Common myeloid progenitor, CD34-positive (primary cell): ENCODE measurements at regions not wholly inside any gene's neighbourhood (a gene's known extent, or its start where the extent isn't known, plus 50 kb on each side); places are given as distances from the start of the nearest gene placed in this dataset.

Experiments
- CTCF ChIA-PET: fragments of 350-600 bp; sonication (Branson Sonifier 250); formaldehyde crosslinking; loops from one replicate; lab custom pipeline; 2021; ENCODE audit warnings: antibody characterized with exemption; lab: Charles Lee
- POLR2A ChIA-PET: fragments of 350-600 bp; sonication (Branson Sonifier 250); formaldehyde crosslinking; loops from one replicate; lab custom pipeline; 2021; ENCODE audit warnings: antibody characterized with exemption; lab: Charles Lee
- DNase-seq, 3 donors: peaks; one replicate each; pipeline versions ENCODE4 v3.0.0 to v3.0.0-alpha.2; 2013
- H3K27ac ChIP-seq, 2 experiments: 1 replicate in 1 of 2; 2 replicates in 1 of 2; pipeline ENCODE4 v1.7.0; 2013; ENCODE audit warnings: inconsistent platforms in 2 of 2, low read length in 2 of 2, mild to moderate bottlenecking in 2 of 2, low read depth in 1 of 2, moderate library complexity in 1 of 2; ENCODE audit not compliant: severe bottlenecking in 2 of 2, insufficient read depth in 1 of 2, poor library complexity in 1 of 2
- H3K27me3 ChIP-seq, 5 experiments: replicated peaks in 2 of 5; 1 replicate in 3 of 5; 2 replicates in 2 of 5; pipeline versions ENCODE4 v1.6.1 to v1.7.0; 2013; ENCODE audit warnings: low read length in 4 of 5, mild to moderate bottlenecking in 2 of 5, moderate library complexity in 2 of 5, inconsistent platforms in 1 of 5; ENCODE audit not compliant: insufficient read depth in 5 of 5, control insufficient read depth in 4 of 5
- H3K36me3 ChIP-seq, 4 experiments: 1 replicate in 2 of 4; 2 replicates in 2 of 4; pipeline versions ENCODE4 v1.6.1 to v1.7.0; 2013; ENCODE audit warnings: low read length in 3 of 4, control low read depth in 1 of 4, mild to moderate bottlenecking in 1 of 4; ENCODE audit not compliant: control insufficient read depth in 4 of 4, insufficient read depth in 4 of 4
- H3K4me1 ChIP-seq, 4 experiments: 1 replicate in 3 of 4; 2 replicates in 1 of 4; pipeline versions ENCODE4 v1.6.1 to v1.7.1; 2013; ENCODE audit warnings: low read length in 3 of 4, mild to moderate bottlenecking in 3 of 4, control low read depth in 1 of 4, inconsistent platforms in 1 of 4, moderate library complexity in 1 of 4; ENCODE audit not compliant: control insufficient read depth in 4 of 4, insufficient read depth in 4 of 4; ENCODE audit errors: control extremely low read depth in 1 of 4
- H3K4me3 ChIP-seq, 7 experiments: 1 replicate in 4 of 7; 2 replicates in 3 of 7; pipeline versions ENCODE4 v1.5.1 to v1.7.0; 2013; ENCODE audit warnings: mild to moderate bottlenecking in 7 of 7, low read length in 6 of 7, moderate library complexity in 6 of 7, inconsistent platforms in 2 of 7, low read depth in 2 of 7, control low read depth in 1 of 7; ENCODE audit not compliant: insufficient read depth in 4 of 7, control insufficient read depth in 1 of 7; ENCODE audit errors: extremely low read depth in 1 of 7
- H3K9me3 ChIP-seq, 5 experiments: 1 replicate in 4 of 5; 2 replicates in 1 of 5; pipeline versions ENCODE4 v1.6.1 to v1.7.1; 2013; ENCODE audit warnings: low read length in 4 of 5, mild to moderate bottlenecking in 2 of 5, inconsistent platforms in 1 of 5, low read depth in 1 of 5, moderate library complexity in 1 of 5; ENCODE audit not compliant: control insufficient read depth in 4 of 5, insufficient read depth in 2 of 5; ENCODE audit errors: control extremely low read depth in 1 of 5
- WGBS: methylation state at CpG from one replicate; pipeline ENCODE4 v1.1.5; 2013; ENCODE audit not compliant: insufficient coverage; 5-methylcytosine and 5-hydroxymethylcytosine counted together

GRCh38 chr7:106591146-106591545 is 69.8 kb downstream of the CCDC71L start:
- Histone ChIP-seq H3K9me3 (no peaks in the 10 kb centered on the region), H3K4me1 (peaks cover 0 to 22% (median 8%) of the 10 kb centered on the region in 4 experiments), H3K36me3 (no peaks in the 10 kb centered on the region), H3K27ac (no peak overlapping the region), H3K4me3 (no peak overlapping the region), H3K27me3 (no peaks in the 10 kb centered on the region)
- ChIA-PET CTCF (no interaction called here), POLR2A (interaction anchor here (0.6 to 1.0 kb wide), 2 partner anchors 8 to 42 kb away, joined by 3 read pairs; no protein-coding TSS in a partner anchor)
- no peak for DNase-seq
- WGBS: 100% methylated on average over 3 of the region's 4 CpGs

GRCh38 chr7:106590209-106590816 is 70.6 kb downstream of the CCDC71L start:
- POLR2A ChIA-PET: interaction anchor here (1.0 kb wide), 1 partner anchor 8 kb away, joined by 3 read pairs; no protein-coding TSS in a partner anchor
- DNase-seq: peak; percentile 31 to 53 (median 36)
- WGBS: 0% methylated on average over 2 of the region's 3 CpGs
- no peak overlapping the region for H3K27ac ChIP-seq
- peaks cover 0 to 22% (median 8%) of the 10 kb centered on the region in 4 experiments for H3K4me1 ChIP-seq
- CTCF ChIA-PET: interaction anchor here (0.6 kb wide), 1 partner anchor 200 kb away, joined by 3 read pairs; no protein-coding TSS in a partner anchor
- H3K9me3 ChIP-seq: no peaks in the 10 kb centered on the region
- no peaks in the 10 kb centered on the region for H3K27me3 ChIP-seq
- no peaks in the 10 kb centered on the region for H3K36me3 ChIP-seq
- no peak overlapping the region for H3K4me3 ChIP-seq

GRCh38 chr7:106589198-106589879 is 71.6 kb downstream of the CCDC71L start:
- 90% methylated on average over 5 of the region's 6 CpGs for WGBS
- Histone ChIP-seq H3K4me1 (peaks cover 0 to 22% (median 8%) of the 10 kb centered on the region in 4 experiments), H3K27ac (no peak overlapping the region), H3K4me3 (no peak overlapping the region), H3K9me3 (no peaks in the 10 kb centered on the region), H3K36me3 (no peaks in the 10 kb centered on the region), H3K27me3 (no peaks in the 10 kb centered on the region)
- CTCF ChIA-PET: interaction anchor here (0.9 kb wide), 1 partner anchor 90 kb away, joined by 3 read pairs; no protein-coding TSS in a partner anchor
- peak in 2 of 3 donors; percentile 18 to 45 for DNase-seq
- POLR2A ChIA-PET: no interaction called here

- H3K4me3 ChIP-seq: no peak overlapping the region
- ChIA-PET CTCF (interaction anchor here (0.9 kb wide), 2 partner anchors 11 to 91 kb away, joined by 3 read pairs; no protein-coding TSS in a partner anchor), POLR2A (no interaction called here)
- 79% methylated on average over 9 of the region's 10 CpGs for WGBS
- peaks cover 0 to 3% (median 0%) of the 10 kb centered on the region in 5 experiments for H3K9me3 ChIP-seq
- H3K27ac ChIP-seq: no peak overlapping the region
- no peaks in the 10 kb centered on the region for H3K27me3 ChIP-seq
- no peaks in the 10 kb centered on the region for H3K36me3 ChIP-seq
- peaks cover 0 to 22% (median 8%) of the 10 kb centered on the region in 4 experiments for H3K4me1 ChIP-seq
- no peak for DNase-seq
Observed at GRCh38 chr7:106588422-106589197, 72.3 kb downstream of the CCDC71L start.

GRCh38 chr7:106584914-106585759 is 75.8 kb downstream of the CCDC71L start:
- H3K4me3 ChIP-seq: no peak overlapping the region
- H3K27me3 ChIP-seq: no peaks in the 10 kb centered on the region
- CTCF ChIA-PET: no interaction called here
- 96% methylated on average over 6 of the region's 7 CpGs for WGBS
- H3K9me3 ChIP-seq: peaks cover 0 to 3% (median 0%) of the 10 kb centered on the region in 5 experiments
- H3K4me1 ChIP-seq: peaks cover 0 to 12% (median 4%) of the 10 kb centered on the region in 4 experiments
- POLR2A ChIA-PET: no interaction called here
- DNase-seq: no peak
- H3K27ac ChIP-seq: no peak overlapping the region
- no peaks in the 10 kb centered on the region for H3K36me3 ChIP-seq
